HG02642 (cell line): ENCODE measurements at regions not wholly inside any gene's neighbourhood (a gene's known extent, or its start where the extent isn't known, plus 50 kb on each side); places are given as distances from the start of the nearest gene placed in this dataset.

Source experiments
- ATAC-seq: cut with Tn5 transposase; IDR thresholded peaks from one replicate; pipeline ENCODE4 v1.9.1; 2021; ENCODE audit warnings: mild to moderate bottlenecking; ENCODE audit not compliant: unreplicated experiment, poor library complexity

- ATAC-seq = no peak
Measured at GRCh38 chr2:191783416-191783815, 63.5 kb downstream of the CAVIN2 start.
